Ecto neural progenitor cell (in vitro differentiated cells): ENCODE measurements at regions not wholly inside any gene's neighbourhood (a gene's known extent, or its start where the extent isn't known, plus 50 kb on each side); places are given as distances from the start of the nearest gene placed in this dataset.
A peak's percentile ranks its signal among the peaks of the same experiment; 100 is the strongest.
"Not testable (repeated sequence)": the region's sequence is repeated elsewhere in the genome, so short reads cannot be mapped to it uniquely, and the experiment has no call there.

ENCODE experiments used
- DNase-seq: peaks from one replicate; pipeline ENCODE4 v3.0.0-alpha.2; 2018; ENCODE audit warnings: low spot score

DNA sequence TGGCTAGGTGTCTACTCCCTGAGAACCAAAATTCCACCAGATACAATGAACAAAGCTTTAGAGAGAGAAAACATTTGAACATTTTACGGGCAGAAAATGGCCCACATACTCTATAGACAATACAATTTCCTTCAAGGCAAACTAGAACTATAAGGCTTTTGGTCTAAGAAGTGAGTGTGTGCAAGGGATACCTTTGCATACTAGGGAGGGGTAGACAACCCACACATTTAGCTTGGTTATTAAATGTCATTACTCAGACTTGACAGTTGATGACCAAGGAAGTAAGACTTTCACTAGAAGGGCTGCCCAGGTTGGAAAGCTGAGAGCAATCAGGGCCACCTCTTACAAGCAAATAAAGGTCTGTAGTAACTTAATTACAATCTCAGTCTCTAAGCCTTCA lies 64.0 kb upstream of the PLEKHM1 start:
- DNase-seq = not testable (repeated sequence)

- DNase-seq = not testable (repeated sequence)
Observed at GRCh38 chr17:45558821-45559220, 68.3 kb upstream of the PLEKHM1 start.

DNA sequence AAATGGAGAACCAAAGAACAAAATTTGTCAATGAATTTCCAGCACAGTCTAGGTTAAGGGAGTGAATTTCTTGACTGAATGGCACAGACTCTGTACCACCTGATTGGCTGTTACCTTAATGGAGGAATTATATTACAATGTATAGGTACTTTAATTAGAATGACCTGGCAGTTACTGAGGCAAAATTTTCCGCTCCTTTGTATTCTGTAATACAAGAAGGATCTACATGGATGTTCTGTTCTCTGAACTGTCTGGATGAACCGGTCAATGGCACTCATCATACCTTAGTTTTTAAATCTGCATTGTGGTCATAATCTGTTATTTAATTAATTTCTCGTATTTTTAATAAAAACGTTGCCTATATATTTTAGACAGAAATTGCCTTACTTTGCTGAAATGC lies 72.3 kb upstream of the PLEKHM1 start:
- not testable (repeated sequence) for DNase-seq

GRCh38 chr17:45563283-45563682 lies 72.8 kb upstream of the PLEKHM1 start:
- not testable (repeated sequence) for DNase-seq

DNA sequence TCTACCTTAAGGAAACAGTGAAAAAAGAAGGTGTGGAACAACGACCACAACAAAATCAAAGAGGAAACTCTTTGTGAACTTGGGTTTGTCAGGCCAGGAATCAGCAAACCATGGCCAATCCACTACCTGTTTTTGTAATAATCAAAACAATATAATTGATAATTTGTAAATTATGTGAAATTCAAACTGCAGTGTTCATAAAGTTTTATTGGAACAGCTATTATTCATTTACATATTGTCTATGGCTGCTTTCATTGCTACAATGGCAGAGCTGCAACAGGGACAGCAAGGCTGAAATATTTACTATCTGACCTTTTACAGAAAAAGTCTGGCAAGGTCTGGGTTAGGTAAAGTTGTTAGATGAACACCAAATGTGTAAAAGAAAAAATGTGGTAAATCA lies 77.8 kb upstream of the PLEKHM1 start:
- DNase-seq = not testable (repeated sequence)

DNA sequence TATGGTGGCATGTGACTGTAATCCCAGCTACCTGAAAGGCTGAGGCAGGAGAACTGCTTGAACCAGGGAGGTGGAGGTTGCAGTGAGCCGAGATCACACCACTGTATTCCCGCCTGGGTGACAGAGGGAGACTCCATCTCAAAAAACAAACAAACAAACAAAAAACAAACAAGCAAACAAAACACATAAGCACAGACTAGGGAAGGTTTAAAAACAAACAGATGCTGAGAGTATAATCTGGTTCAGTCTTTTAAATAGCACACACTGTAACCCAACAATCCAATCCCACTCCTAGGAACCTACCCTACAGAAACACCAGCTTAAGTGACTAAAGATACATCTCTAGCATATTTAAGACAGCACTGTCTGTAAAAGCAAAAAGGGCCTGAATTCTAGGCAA lies 82.8 kb upstream of the PLEKHM1 start:
- not testable (repeated sequence) for DNase-seq

GRCh38 chr17:45573924-45574770 lies 83.6 kb upstream of the PLEKHM1 start:
- no peak for DNase-seq

- no peak for DNase-seq
Observed at GRCh38 chr17:45575126-45575885, 84.8 kb upstream of the PLEKHM1 start.

DNA sequence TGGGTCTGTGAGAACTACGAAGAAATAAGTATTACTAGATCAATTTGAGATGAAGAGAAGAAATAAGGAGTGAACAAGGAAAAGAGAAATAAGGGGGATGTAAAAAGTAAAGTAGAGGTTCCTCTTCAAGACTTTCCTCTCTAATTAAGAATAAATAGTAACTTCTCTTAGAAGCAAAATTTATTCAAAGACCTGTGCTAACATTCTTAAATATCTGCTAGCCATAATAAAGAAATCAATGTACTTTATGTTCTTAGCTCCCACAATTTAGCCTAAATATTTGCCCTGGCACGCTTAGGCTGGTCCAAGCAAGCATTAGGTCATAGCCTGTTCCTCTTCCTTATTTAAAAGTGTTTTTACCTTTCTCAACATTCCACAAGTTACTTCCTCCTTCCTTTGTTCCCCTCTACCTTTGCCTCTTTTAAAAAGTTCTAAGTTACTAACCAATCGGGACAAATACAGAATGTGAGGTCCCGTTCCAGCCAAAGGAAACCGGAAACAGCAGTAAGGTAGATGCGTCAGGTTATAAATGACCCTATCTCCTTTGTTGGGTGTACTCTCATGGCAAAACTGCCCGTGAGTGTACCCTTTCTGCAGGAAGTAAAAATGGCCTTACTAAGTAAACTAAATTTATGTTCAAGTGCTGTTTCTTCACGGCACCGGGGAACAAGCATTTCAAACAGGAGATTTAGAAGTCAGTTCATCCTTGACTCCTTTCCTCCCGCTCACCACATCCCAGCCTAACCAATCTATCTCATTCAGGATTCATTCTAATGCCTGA lies 86.2 kb upstream of the PLEKHM1 start:
- DNase-seq = not testable (repeated sequence)

- no peak for DNase-seq
Observed at GRCh38 chr17:45577571-45578279, 87.2 kb upstream of the PLEKHM1 start.

DNA sequence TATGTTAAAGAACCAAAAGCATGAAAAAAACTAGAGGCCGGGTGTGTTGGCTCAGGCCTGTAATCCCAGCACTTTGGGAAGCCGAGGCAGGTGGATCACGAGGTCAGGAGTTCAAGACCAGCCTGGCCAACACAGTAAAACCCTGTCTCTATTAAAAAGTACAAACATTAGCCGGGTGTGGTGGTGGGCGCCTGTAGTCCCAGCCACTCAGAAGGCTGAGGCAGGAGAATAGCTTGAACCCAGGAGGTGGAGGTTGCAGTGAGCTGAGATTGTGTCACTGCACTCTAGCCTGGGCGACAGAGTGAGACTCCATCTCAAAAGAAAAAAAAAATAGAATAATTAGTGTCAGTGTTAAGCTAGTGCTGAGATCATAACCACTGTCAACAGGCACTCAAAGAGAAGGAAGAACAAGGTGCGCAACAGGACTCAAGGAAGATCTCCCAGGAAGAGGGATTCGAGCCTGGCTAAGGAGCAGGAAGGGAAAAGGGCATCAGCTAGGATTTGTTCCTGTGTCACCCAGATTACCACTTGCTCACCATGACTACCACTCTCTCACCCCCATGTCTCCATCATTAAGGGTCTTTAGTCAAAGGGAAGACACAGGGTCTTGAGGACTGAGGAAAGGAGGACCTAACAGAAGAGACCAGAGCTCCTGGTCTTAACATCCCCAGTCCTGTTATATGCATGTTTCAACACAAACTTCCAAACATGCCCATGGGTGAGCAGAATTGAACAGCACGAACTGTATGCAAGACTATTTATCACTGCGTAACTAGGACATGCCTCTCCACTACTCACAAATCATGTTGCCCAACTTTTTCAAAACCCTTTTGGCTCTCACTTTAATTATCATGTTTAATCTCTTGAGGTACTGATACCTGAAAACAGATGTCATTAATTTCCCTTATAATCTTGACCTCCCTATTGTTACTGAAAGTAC lies 88.3 kb upstream of the PLEKHM1 start:
- DNase-seq = no peak

- DNase-seq = no peak
Observed at GRCh38 chr17:45579529-45580495, 89.3 kb upstream of the PLEKHM1 start.

DNA sequence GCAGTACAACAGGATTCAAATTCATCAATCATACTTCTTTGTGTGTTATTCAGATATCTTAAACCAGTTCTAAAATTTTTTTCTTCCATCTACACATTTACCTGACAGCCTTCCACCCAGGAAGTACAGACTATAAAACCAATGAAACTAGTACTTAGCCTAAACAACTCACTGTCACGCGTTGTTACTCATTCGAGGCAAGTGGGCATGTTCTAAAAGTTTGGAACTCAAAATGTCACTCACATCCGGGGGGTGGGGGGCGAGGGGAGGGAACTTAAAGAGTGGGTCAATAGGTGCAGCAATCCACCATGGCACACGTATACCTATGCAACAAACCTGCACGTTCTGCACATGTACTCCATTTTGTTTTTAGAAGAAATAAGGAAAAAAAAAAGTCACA lies 90.4 kb upstream of the PLEKHM1 start:
- no peak for DNase-seq

DNA sequence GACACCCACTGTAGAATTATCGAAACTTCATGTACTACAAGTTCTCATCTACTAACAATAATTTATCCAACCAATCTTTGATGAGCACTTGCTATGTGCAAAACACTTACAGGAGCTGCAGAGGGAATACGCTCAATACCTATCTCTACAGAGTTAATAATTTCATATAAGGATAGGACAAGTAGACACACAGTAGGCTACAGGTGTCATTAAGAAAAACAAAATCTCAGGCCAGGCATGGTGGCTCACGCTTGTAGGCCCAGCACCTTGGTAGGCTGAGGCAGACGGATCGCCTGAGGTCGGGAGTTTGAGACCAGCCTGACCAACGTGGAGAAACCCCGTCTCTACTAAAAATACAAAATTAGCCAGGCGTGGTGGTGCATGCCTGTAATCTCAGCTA lies 91.3 kb upstream of the PLEKHM1 start:
- DNase-seq = no peak

- DNase-seq = peak; percentile 91
Observed at GRCh38 chr17:45584092-45585036, 93.8 kb upstream of the PLEKHM1 start.

GRCh38 chr17:45585037-45585733 lies 94.7 kb upstream of the PLEKHM1 start:
- DNase-seq = peak; percentile 93

DNA sequence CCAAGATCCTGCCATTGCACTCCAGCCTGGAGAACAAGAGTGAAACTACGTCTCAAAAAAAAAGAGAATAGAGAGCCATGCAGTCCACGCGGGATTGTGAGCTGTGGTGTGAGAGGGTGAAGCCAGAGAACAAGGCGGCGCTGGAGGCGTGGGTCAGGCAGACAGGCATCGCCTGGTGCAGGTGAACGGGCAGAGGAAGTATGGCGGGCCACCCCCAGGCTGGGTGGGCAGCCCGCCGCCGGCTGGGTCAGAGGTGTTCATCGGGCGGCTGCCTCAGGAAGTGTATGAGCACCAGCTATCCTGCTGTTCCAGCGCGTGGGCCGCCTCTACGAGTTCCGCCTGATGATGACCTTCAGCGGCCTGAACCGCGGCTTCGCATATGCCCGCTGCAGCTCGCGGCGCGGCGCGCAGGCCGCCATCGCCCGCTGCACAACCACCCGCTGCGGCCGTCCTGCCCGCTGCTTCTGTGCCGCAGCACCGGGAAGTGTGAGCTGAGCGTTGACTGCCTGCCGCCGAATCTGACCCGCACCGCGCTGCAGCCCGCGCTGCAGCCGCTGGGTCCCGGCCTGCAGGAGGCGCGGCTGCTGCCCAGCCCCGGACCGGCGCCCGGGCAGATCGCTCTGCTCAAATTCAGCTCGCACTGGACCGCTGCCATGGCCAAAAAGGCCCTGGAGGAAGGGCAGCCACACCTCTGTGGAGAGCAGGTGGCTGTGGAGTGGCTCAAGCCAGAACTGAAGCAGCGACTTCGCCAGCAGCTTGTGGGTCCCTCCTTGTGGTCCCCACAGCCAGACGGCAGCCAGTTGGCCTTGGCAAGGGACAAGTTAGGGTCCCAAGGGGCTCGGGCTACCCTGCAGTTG lies 95.5 kb upstream of the PLEKHM1 start:
- DNase-seq = peak; percentile 74
